HG02588 (cell line): ENCODE measurements at regions not wholly inside any gene's neighbourhood (a gene's known extent, or its start where the extent isn't known, plus 50 kb on each side); places are given as distances from the start of the nearest gene placed in this dataset.

ENCODE experiments used
- ATAC-seq: cut with Tn5 transposase; IDR thresholded peaks from one replicate; pipeline ENCODE4 v1.9.1; 2021; ENCODE audit warnings: mild to moderate bottlenecking, moderate library complexity; ENCODE audit not compliant: unreplicated experiment

- no peak for ATAC-seq
These were observed 377.5 kb downstream of the ZNF521 start for GRCh38 chr18:24974431-24974830.

- no peak for ATAC-seq
These were observed 376.2 kb downstream of the ZNF521 start for GRCh38 chr18:24975496-24976372.

- ATAC-seq, result no peak
These were observed 375.5 kb downstream of the ZNF521 start for GRCh38 chr18:24976502-24976901.

GRCh38 chr18:24979235-24979634 is 372.7 kb downstream of the ZNF521 start:
- ATAC-seq, result no peak

- ATAC-seq, result no peak
These were observed 369.1 kb downstream of the ZNF521 start for GRCh38 chr18:24982831-24983230.

GRCh38 chr18:24983566-24984139 is 368.3 kb downstream of the ZNF521 start:
- no peak for ATAC-seq

GRCh38 chr18:24985586-24985985 is 366.4 kb downstream of the ZNF521 start:
- no peak for ATAC-seq

- ATAC-seq, result no peak
These were observed 365.2 kb downstream of the ZNF521 start for GRCh38 chr18:24986666-24987302.

- ATAC-seq, result no peak
These were observed 364.4 kb downstream of the ZNF521 start for GRCh38 chr18:24987303-24988252.

- ATAC-seq, result no peak
These were observed 363.6 kb downstream of the ZNF521 start for GRCh38 chr18:24988253-24988840.

- no peak for ATAC-seq
These were observed 362.0 kb downstream of the ZNF521 start for GRCh38 chr18:24989760-24990593.

GRCh38 chr18:24990671-24991134 is 361.3 kb downstream of the ZNF521 start:
- no peak for ATAC-seq

- ATAC-seq, result no peak
These were observed 360.6 kb downstream of the ZNF521 start for GRCh38 chr18:24991141-24992060.

- ATAC-seq, result no peak
These were observed 359.5 kb downstream of the ZNF521 start for GRCh38 chr18:24992491-24992890.

GRCh38 chr18:24993628-24994027 is 358.3 kb downstream of the ZNF521 start:
- ATAC-seq, result no peak

- no peak for ATAC-seq
These were observed 356.9 kb downstream of the ZNF521 start for GRCh38 chr18:24995056-24995455.

GRCh38 chr18:24995755-24996154 is 356.2 kb downstream of the ZNF521 start:
- no peak for ATAC-seq

GRCh38 chr18:24999650-25000267 is 352.2 kb downstream of the ZNF521 start:
- no peak for ATAC-seq
